ENCODE measurements at regions not wholly inside any gene's neighbourhood (a gene's known extent, or its start where the extent isn't known, plus 50 kb on each side); places are given as distances from the start of the nearest gene placed in this dataset.
"Not testable (repeated sequence)": the region's sequence is repeated elsewhere in the genome, so short reads cannot be mapped to it uniquely, and the experiment has no call there.

GRCh38 chr5:18466731-18467130, 832.5 kb downstream of the TAF11L14 start:
- no CpG with 5 or more reads among the region's 1 CpG for WGBS (ENCODE audit: insufficient coverage)
- CTCF ChIA-PET, result no interaction called here
- H3K4me3 ChIP-seq (ENCODE audit: control insufficient read depth in 1 of 2, extremely low read depth in 1 of 2, low read length in 1 of 2), result no peak overlapping the region
- DNase-seq, result no peak
- H3K4me1 Mint-ChIP-seq, result no peaks in the 10 kb centered on the region
- H3K4me1 ChIP-seq (ENCODE audit: control insufficient read depth in 1 of 2, extremely low read depth in 1 of 2, insufficient read depth in 2 of 2, low read length in 2 of 2), result no peaks in the 10 kb centered on the region
- no peaks in the 10 kb centered on the region for H3K9me3 ChIP-seq
- no peak for ATAC-seq (replicated peaks in 1 of 4)
- H3K36me3 Mint-ChIP-seq, result no peaks in the 10 kb centered on the region
- H3K27me3 ChIP-seq (replicated peaks in 1 of 2; ENCODE audit: control insufficient read depth in 2 of 2, extremely low read depth in 1 of 2, insufficient read depth in 2 of 2, low read length in 1 of 2), result no peaks in the 10 kb centered on the region
- no peak overlapping the region for H3K4me3 Mint-ChIP-seq
- peaks cover 0 to 2% (median 0%) of the 10 kb centered on the region in 3 donors for H3K9me3 Mint-ChIP-seq
- no peak overlapping the region for H3K27ac ChIP-seq (ENCODE audit: low read length)
- H3K27me3 Mint-ChIP-seq, result no peaks in the 10 kb centered on the region
- H3K36me3 ChIP-seq (ENCODE audit: control insufficient read depth in 2 of 2, extremely low read depth in 1 of 2, insufficient read depth in 1 of 2, low read length in 1 of 2), result no peaks in the 10 kb centered on the region
- POLR2A ChIA-PET, result no interaction called here
- no peak overlapping the region for H3K27ac Mint-ChIP-seq

- H3K27ac Mint-ChIP-seq; H3K27ac ChIP-seq (ENCODE audit: low read length); H3K27me3 ChIP-seq (replicated peaks in 1 of 2; ENCODE audit: control insufficient read depth in 2 of 2, extremely low read depth in 1 of 2, insufficient read depth in 2 of 2, low read length in 1 of 2); DNase-seq; H3K9me3 Mint-ChIP-seq; H3K4me3 ChIP-seq (ENCODE audit: control insufficient read depth in 1 of 2, extremely low read depth in 1 of 2, low read length in 1 of 2); H3K36me3 Mint-ChIP-seq; H3K4me1 ChIP-seq (ENCODE audit: control insufficient read depth in 1 of 2, extremely low read depth in 1 of 2, insufficient read depth in 2 of 2, low read length in 2 of 2); H3K27me3 Mint-ChIP-seq; H3K4me1 Mint-ChIP-seq; H3K4me3 Mint-ChIP-seq; CTCF ChIA-PET; POLR2A ChIA-PET; H3K36me3 ChIP-seq (ENCODE audit: control insufficient read depth in 2 of 2, extremely low read depth in 1 of 2, insufficient read depth in 1 of 2, low read length in 1 of 2); H3K9me3 ChIP-seq; ATAC-seq (replicated peaks in 1 of 4): not testable (repeated sequence)
- WGBS (ENCODE audit: insufficient coverage), result 88% methylated on average over 11 of the region's 15 CpGs
Measured at GRCh38 chr5:18471791-18472190, 837.5 kb downstream of the TAF11L14 start.

GRCh38 chr5:18483451-18483850, 849.2 kb downstream of the TAF11L14 start:
- no peaks in the 10 kb centered on the region for H3K4me1 ChIP-seq (ENCODE audit: control insufficient read depth in 1 of 2, extremely low read depth in 1 of 2, insufficient read depth in 2 of 2, low read length in 2 of 2)
- ChIA-PET POLR2A (no interaction called here), CTCF (no interaction called here)
- H3K27me3 ChIP-seq (replicated peaks in 1 of 2; ENCODE audit: control insufficient read depth in 2 of 2, extremely low read depth in 1 of 2, insufficient read depth in 2 of 2, low read length in 1 of 2), result no peaks in the 10 kb centered on the region
- H3K27ac ChIP-seq (ENCODE audit: low read length), result no peak overlapping the region
- Mint-ChIP-seq H3K27me3 (no peaks in the 10 kb centered on the region), H3K36me3 (no peaks in the 10 kb centered on the region), H3K27ac (no peak overlapping the region), H3K9me3 (peaks cover 0 to 8% (median 0%) of the 10 kb centered on the region in 3 donors), H3K4me1 (no peaks in the 10 kb centered on the region), H3K4me3 (no peak overlapping the region)
- DNase-seq (no peak), ATAC-seq (replicated peaks in 1 of 4) (no peak)
- no peaks in the 10 kb centered on the region for H3K36me3 ChIP-seq (ENCODE audit: control insufficient read depth in 2 of 2, extremely low read depth in 1 of 2, insufficient read depth in 1 of 2, low read length in 1 of 2)
- no peak overlapping the region for H3K4me3 ChIP-seq (ENCODE audit: control insufficient read depth in 1 of 2, extremely low read depth in 1 of 2, low read length in 1 of 2)
- no CpG with 5 or more reads among the region's 3 CpGs for WGBS (ENCODE audit: insufficient coverage)
- H3K9me3 ChIP-seq, result no peaks in the 10 kb centered on the region

GRCh38 chr5:18487928-18488480, 853.7 kb downstream of the TAF11L14 start:
- Histone ChIP-seq H3K27ac (ENCODE audit: low read length) (no peak overlapping the region), H3K4me3 (ENCODE audit: control insufficient read depth in 1 of 2, extremely low read depth in 1 of 2, low read length in 1 of 2) (no peak overlapping the region), H3K36me3 (ENCODE audit: control insufficient read depth in 2 of 2, extremely low read depth in 1 of 2, insufficient read depth in 1 of 2, low read length in 1 of 2) (no peaks in the 10 kb centered on the region), H3K4me1 (ENCODE audit: control insufficient read depth in 1 of 2, extremely low read depth in 1 of 2, insufficient read depth in 2 of 2, low read length in 2 of 2) (no peaks in the 10 kb centered on the region), H3K9me3 (no peaks in the 10 kb centered on the region), H3K27me3 (replicated peaks in 1 of 2; ENCODE audit: control insufficient read depth in 2 of 2, extremely low read depth in 1 of 2, insufficient read depth in 2 of 2, low read length in 1 of 2) (no peaks in the 10 kb centered on the region)
- no peaks in the 10 kb centered on the region for H3K27me3 Mint-ChIP-seq
- CTCF ChIA-PET, result no interaction called here
- no peak overlapping the region for H3K27ac Mint-ChIP-seq
- H3K9me3 Mint-ChIP-seq, result peaks cover 0 to 18% (median 2%) of the 10 kb centered on the region in 3 donors
- POLR2A ChIA-PET, result no interaction called here
- no peak overlapping the region for H3K4me3 Mint-ChIP-seq
- H3K4me1 Mint-ChIP-seq, result no peaks in the 10 kb centered on the region
- WGBS (ENCODE audit: insufficient coverage), result 38% methylated on average over 2 of the region's 4 CpGs
- no peak for ATAC-seq (replicated peaks in 1 of 4)
- no peak for DNase-seq
- H3K36me3 Mint-ChIP-seq, result no peaks in the 10 kb centered on the region

GRCh38 chr5:18489703-18490102, 855.4 kb downstream of the TAF11L14 start:
- H3K27me3 Mint-ChIP-seq, result no peaks in the 10 kb centered on the region
- no peak for DNase-seq
- Histone ChIP-seq H3K4me1 (ENCODE audit: control insufficient read depth in 1 of 2, extremely low read depth in 1 of 2, insufficient read depth in 2 of 2, low read length in 2 of 2) (no peaks in the 10 kb centered on the region), H3K27me3 (replicated peaks in 1 of 2; ENCODE audit: control insufficient read depth in 2 of 2, extremely low read depth in 1 of 2, insufficient read depth in 2 of 2, low read length in 1 of 2) (no peaks in the 10 kb centered on the region), H3K4me3 (ENCODE audit: control insufficient read depth in 1 of 2, extremely low read depth in 1 of 2, low read length in 1 of 2) (no peak overlapping the region), H3K9me3 (no peaks in the 10 kb centered on the region), H3K36me3 (ENCODE audit: control insufficient read depth in 2 of 2, extremely low read depth in 1 of 2, insufficient read depth in 1 of 2, low read length in 1 of 2) (no peaks in the 10 kb centered on the region), H3K27ac (ENCODE audit: low read length) (no peak overlapping the region)
- H3K27ac Mint-ChIP-seq, result no peak overlapping the region
- H3K36me3 Mint-ChIP-seq, result no peaks in the 10 kb centered on the region
- no peaks in the 10 kb centered on the region for H3K4me1 Mint-ChIP-seq
- ATAC-seq (replicated peaks in 1 of 4), result no peak
- H3K9me3 Mint-ChIP-seq, result peaks cover 2 to 18% (median 6%) of the 10 kb centered on the region in 3 donors
- H3K4me3 Mint-ChIP-seq, result no peak overlapping the region
- WGBS (ENCODE audit: insufficient coverage), result no CpG with 5 or more reads among the region's 1 CpG
- ChIA-PET CTCF (no interaction called here), POLR2A (no interaction called here)

- peaks cover 9 to 18% (median 15%) of the 10 kb centered on the region in 3 donors for H3K9me3 Mint-ChIP-seq
- ATAC-seq (replicated peaks in 1 of 4) (no peak), DNase-seq (no peak)
- H3K9me3 ChIP-seq, result no peaks in the 10 kb centered on the region
- ChIA-PET POLR2A (no interaction called here), CTCF (no interaction called here)
- 75% methylated on average over 1 of the region's 1 CpG for WGBS (ENCODE audit: insufficient coverage)
- no peak overlapping the region for H3K27ac Mint-ChIP-seq
- H3K27ac ChIP-seq (ENCODE audit: low read length), result no peak overlapping the region
- no peak overlapping the region for H3K4me3 ChIP-seq (ENCODE audit: control insufficient read depth in 1 of 2, extremely low read depth in 1 of 2, low read length in 1 of 2)
- no peak overlapping the region for H3K4me3 Mint-ChIP-seq
- H3K27me3 Mint-ChIP-seq, result no peaks in the 10 kb centered on the region
- H3K4me1 Mint-ChIP-seq, result no peaks in the 10 kb centered on the region
- H3K36me3 Mint-ChIP-seq, result no peaks in the 10 kb centered on the region
- H3K27me3 ChIP-seq (replicated peaks in 1 of 2; ENCODE audit: control insufficient read depth in 2 of 2, extremely low read depth in 1 of 2, insufficient read depth in 2 of 2, low read length in 1 of 2), result no peaks in the 10 kb centered on the region
- H3K4me1 ChIP-seq (ENCODE audit: control insufficient read depth in 1 of 2, extremely low read depth in 1 of 2, insufficient read depth in 2 of 2, low read length in 2 of 2), result no peaks in the 10 kb centered on the region
- H3K36me3 ChIP-seq (ENCODE audit: control insufficient read depth in 2 of 2, extremely low read depth in 1 of 2, insufficient read depth in 1 of 2, low read length in 1 of 2), result no peaks in the 10 kb centered on the region
Measured at GRCh38 chr5:18491349-18491748, 857.1 kb downstream of the TAF11L14 start.

GRCh38 chr5:18495157-18495556, 860.9 kb downstream of the TAF11L14 start:
- H3K36me3 Mint-ChIP-seq, result no peaks in the 10 kb centered on the region
- no peaks in the 10 kb centered on the region for H3K27me3 Mint-ChIP-seq
- POLR2A ChIA-PET, result no interaction called here
- Histone ChIP-seq H3K4me1 (ENCODE audit: control insufficient read depth in 1 of 2, extremely low read depth in 1 of 2, insufficient read depth in 2 of 2, low read length in 2 of 2) (no peaks in the 10 kb centered on the region), H3K27me3 (replicated peaks in 1 of 2; ENCODE audit: control insufficient read depth in 2 of 2, extremely low read depth in 1 of 2, insufficient read depth in 2 of 2, low read length in 1 of 2) (no peaks in the 10 kb centered on the region), H3K27ac (ENCODE audit: low read length) (no peak overlapping the region), H3K9me3 (peaks cover 2% of the 10 kb centered on the region), H3K36me3 (ENCODE audit: control insufficient read depth in 2 of 2, extremely low read depth in 1 of 2, insufficient read depth in 1 of 2, low read length in 1 of 2) (no peaks in the 10 kb centered on the region), H3K4me3 (ENCODE audit: control insufficient read depth in 1 of 2, extremely low read depth in 1 of 2, low read length in 1 of 2) (no peak overlapping the region)
- CTCF ChIA-PET, result no interaction called here
- no peak for DNase-seq
- no peak overlapping the region for H3K4me3 Mint-ChIP-seq
- no CpG with 5 or more reads among the region's 1 CpG for WGBS (ENCODE audit: insufficient coverage)
- H3K4me1 Mint-ChIP-seq, result no peaks in the 10 kb centered on the region
- H3K9me3 Mint-ChIP-seq, result peaks cover 14 to 25% (median 17%) of the 10 kb centered on the region in 3 donors
- ATAC-seq (replicated peaks in 1 of 4), result no peak
- no peak overlapping the region for H3K27ac Mint-ChIP-seq

Measured in T-cell (primary cell).